ENCODE measurements at regions not wholly inside any gene's neighbourhood (a gene's known extent, or its start where the extent isn't known, plus 50 kb on each side); places are given as distances from the start of the nearest gene placed in this dataset.

GRCh38 chr2:106685180-106685897 lies 198.2 kb downstream of the CD8B2 start:
- TF ChIP-seq CTCF (IDR thresholded peaks at IDR 0.05): no peak
- no peak for TF ChIP-seq POLR2A (IDR thresholded peaks at IDR 0.05)
